ENCODE measurements at regions not wholly inside any gene's neighbourhood (a gene's known extent, or its start where the extent isn't known, plus 50 kb on each side); places are given as distances from the start of the nearest gene placed in this dataset.
"Not testable (repeated sequence)": the region's sequence is repeated elsewhere in the genome, so short reads cannot be mapped to it uniquely, and the experiment has no call there.

DNA sequence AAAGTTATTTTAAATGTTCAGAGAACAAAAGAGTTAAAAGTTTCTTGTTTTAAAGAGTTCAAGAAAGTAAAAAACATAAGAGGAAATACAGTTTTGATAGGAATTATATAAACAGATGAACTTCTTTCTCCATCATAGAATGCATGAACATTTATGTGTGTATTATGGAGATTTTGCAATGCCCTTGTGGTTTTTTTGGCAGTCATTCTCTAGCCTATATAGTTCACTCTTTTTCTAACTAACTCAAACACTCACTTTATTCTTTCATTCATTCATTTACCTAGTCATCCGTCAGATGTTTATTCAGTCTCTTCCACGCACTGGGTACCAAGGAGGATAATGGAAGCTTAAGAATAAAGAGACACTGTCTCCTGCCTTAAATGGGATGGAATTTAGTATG lies 195.9 kb upstream of the VLDLR start:
- intact Hi-C loops (cut with DNase I, micrococcal nuclease): no loop called here
- Mint-ChIP-seq H3K4me3 (no peak overlapping the region), H3K4me1 (ENCODE audit: low read depth) (no peaks in the 10 kb centered on the region), H3K27me3 (peaks cover 4% of the 10 kb centered on the region), H3K9me3 (no peaks in the 10 kb centered on the region), H3K27ac (no peak overlapping the region), H3K36me3 (ENCODE audit: low read depth) (no peaks in the 10 kb centered on the region)
- CTCF ChIA-PET: no interaction called here
- TF ChIP-seq, protein P1, sequence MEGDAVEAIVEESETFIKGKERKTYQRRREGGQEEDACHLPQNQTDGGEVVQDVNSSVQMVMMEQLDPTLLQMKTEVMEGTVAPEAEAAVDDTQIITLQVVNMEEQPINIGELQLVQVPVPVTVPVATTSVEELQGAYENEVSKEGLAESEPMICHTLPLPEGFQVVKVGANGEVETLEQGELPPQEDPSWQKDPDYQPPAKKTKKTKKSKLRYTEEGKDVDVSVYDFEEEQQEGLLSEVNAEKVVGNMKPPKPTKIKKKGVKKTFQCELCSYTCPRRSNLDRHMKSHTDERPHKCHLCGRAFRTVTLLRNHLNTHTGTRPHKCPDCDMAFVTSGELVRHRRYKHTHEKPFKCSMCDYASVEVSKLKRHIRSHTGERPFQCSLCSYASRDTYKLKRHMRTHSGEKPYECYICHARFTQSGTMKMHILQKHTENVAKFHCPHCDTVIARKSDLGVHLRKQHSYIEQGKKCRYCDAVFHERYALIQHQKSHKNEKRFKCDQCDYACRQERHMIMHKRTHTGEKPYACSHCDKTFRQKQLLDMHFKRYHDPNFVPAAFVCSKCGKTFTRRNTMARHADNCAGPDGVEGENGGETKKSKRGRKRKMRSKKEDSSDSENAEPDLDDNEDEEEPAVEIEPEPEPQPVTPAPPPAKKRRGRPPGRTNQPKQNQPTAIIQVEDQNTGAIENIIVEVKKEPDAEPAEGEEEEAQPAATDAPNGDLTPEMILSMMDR (IDR thresholded peaks at IDR 0.05): no peak
- no peak overlapping the region for H3K27ac ChIP-seq (ENCODE audit: low read depth in 1 of 2, low read length in 2 of 2)
- no peaks in the 10 kb centered on the region for H3K36me3 ChIP-seq (ENCODE audit: insufficient read depth, low read length)
- ATAC-seq (ENCODE audit: poor library complexity) (no peak), DNase-seq (no peak)
- no peak overlapping the region for H3K4me3 ChIP-seq (ENCODE audit: low read length)
- H3K4me1 ChIP-seq (ENCODE audit: insufficient read depth, low read length): no peaks in the 10 kb centered on the region
- H3K27me3 ChIP-seq (ENCODE audit: control insufficient read depth in 1 of 2, insufficient read depth in 2 of 2, low read length in 2 of 2): no peaks in the 10 kb centered on the region
- H3K9me3 ChIP-seq (ENCODE audit: control insufficient read depth in 1 of 2, insufficient read depth in 1 of 2, low read length in 2 of 2): no peaks in the 10 kb centered on the region
- POLR2A ChIA-PET: no interaction called here

DNA sequence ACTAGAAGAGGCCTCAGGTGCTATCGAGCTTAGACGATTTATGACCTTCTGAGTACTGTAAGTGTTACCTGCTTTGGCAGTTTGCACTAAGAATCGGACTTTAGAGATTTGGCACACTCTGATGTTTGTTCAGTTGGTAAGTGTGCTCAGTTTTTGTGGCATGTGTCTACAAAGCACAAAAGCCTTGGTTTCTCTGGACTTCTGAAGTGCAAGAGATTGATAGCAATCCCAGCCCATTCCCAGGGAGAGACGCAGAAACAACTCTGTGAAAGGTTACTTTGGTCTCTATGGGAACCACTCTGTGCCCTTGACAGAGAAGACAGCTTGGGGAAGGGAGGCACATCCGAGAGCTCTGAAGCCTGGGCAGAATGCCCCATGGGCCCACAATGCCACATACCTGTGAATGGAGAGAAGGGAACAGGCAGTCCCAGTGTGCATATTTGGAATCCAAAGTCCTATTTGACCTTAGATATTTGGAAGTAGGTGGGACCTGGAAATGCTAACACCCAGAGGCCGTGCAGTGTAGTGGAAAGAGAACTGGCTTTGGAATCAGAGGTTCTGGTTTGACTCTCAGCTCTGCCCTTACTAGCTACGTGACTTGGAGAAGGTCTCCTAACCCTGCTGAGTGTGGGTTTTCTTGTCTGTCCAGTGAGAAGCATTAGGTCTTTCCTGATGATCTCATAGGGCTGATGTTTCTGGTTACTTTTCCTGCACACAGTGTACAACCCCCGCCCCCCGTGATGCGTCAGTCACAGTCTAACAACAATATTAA lies 194.3 kb upstream of the VLDLR start:
- Histone ChIP-seq H3K9me3 (ENCODE audit: control insufficient read depth in 1 of 2, insufficient read depth in 1 of 2, low read length in 2 of 2) (no peaks in the 10 kb centered on the region), H3K36me3 (ENCODE audit: insufficient read depth, low read length) (no peaks in the 10 kb centered on the region), H3K27me3 (ENCODE audit: control insufficient read depth in 1 of 2, insufficient read depth in 2 of 2, low read length in 2 of 2) (no peaks in the 10 kb centered on the region), H3K27ac (ENCODE audit: low read depth in 1 of 2, low read length in 2 of 2) (no peak overlapping the region), H3K4me1 (ENCODE audit: insufficient read depth, low read length) (no peaks in the 10 kb centered on the region), H3K4me3 (ENCODE audit: low read length) (no peak overlapping the region)
- ATAC-seq (ENCODE audit: poor library complexity): no peak
- DNase-seq: no peak
- Mint-ChIP-seq H3K9me3 (no peaks in the 10 kb centered on the region), H3K4me1 (ENCODE audit: low read depth) (no peaks in the 10 kb centered on the region), H3K27me3 (no peaks in the 10 kb centered on the region), H3K27ac (no peak overlapping the region), H3K36me3 (ENCODE audit: low read depth) (no peaks in the 10 kb centered on the region), H3K4me3 (no peak overlapping the region)
- POLR2A ChIA-PET: no interaction called here
- intact Hi-C loops (cut with DNase I, micrococcal nuclease): no loop called here
- CTCF ChIA-PET: no interaction called here
- TF ChIP-seq, protein P1 (IDR thresholded peaks at IDR 0.05): no peak

DNA sequence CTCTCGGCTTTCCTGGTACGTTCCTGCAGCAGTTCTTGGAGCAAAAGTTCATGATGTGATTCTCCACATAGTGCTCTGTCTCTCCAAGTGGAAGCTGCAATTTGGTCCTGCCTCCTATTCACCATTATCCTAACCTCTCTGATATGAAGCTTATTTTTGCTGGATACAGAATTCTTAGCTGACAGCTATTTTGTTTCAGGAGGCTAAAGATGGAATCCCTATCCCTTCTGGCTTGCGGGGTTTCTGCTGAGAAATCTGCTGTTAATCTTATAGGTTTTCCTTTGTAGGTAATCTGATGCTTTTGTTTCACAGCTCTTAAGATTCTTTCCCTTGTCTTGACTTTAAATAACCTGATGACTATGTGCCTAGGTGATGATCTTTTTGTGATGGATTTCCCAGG lies 181.6 kb upstream of the VLDLR start:
- no peak overlapping the region for H3K27ac Mint-ChIP-seq
- ATAC-seq (ENCODE audit: poor library complexity) (no peak), DNase-seq (no peak)
- TF ChIP-seq, protein P1 (IDR thresholded peaks at IDR 0.05): no peak
- no peaks in the 10 kb centered on the region for H3K36me3 Mint-ChIP-seq (ENCODE audit: low read depth)
- no peaks in the 10 kb centered on the region for H3K27me3 ChIP-seq (ENCODE audit: control insufficient read depth in 1 of 2, insufficient read depth in 2 of 2, low read length in 2 of 2)
- H3K36me3 ChIP-seq (ENCODE audit: insufficient read depth, low read length): no peaks in the 10 kb centered on the region
- H3K4me3 Mint-ChIP-seq: no peak overlapping the region
- H3K4me1 Mint-ChIP-seq (ENCODE audit: low read depth): no peaks in the 10 kb centered on the region
- H3K9me3 Mint-ChIP-seq: peaks cover 34% of the 10 kb centered on the region
- no peaks in the 10 kb centered on the region for H3K4me1 ChIP-seq (ENCODE audit: insufficient read depth, low read length)
- H3K27ac ChIP-seq (ENCODE audit: low read depth in 1 of 2, low read length in 2 of 2): no peak overlapping the region
- H3K9me3 ChIP-seq (ENCODE audit: control insufficient read depth in 1 of 2, insufficient read depth in 1 of 2, low read length in 2 of 2): peaks cover 12 to 14% of the 10 kb centered on the region in 2 experiments
- POLR2A ChIA-PET: no interaction called here
- H3K4me3 ChIP-seq (ENCODE audit: low read length): no peak overlapping the region
- H3K27me3 Mint-ChIP-seq: peaks cover 18% of the 10 kb centered on the region
- CTCF ChIA-PET: no interaction called here
- intact Hi-C loops (cut with DNase I, micrococcal nuclease): no loop called here

DNA sequence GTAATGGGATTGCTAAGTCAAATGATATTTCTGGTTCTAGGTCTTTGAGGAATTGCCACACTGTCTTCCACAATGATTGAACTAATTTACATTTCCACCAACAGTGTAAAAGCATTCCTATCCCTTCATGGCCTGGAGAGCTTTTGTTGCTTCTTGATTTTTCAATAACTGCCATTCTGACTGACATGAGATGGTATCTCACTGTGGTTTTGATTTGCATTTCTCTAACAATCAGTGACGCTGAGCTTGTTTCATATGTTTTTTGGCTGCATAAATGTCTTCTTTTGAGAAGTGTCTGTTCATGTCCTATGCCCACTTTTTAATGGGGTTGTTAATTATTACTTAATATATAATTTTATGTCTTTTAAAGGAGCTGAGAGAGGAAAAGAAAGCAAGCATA lies 177.7 kb upstream of the VLDLR start:
- H3K4me1 Mint-ChIP-seq (ENCODE audit: low read depth); intact Hi-C loops (cut with DNase I, micrococcal nuclease); ATAC-seq (ENCODE audit: poor library complexity); CTCF ChIA-PET; H3K27me3 ChIP-seq (ENCODE audit: control insufficient read depth in 1 of 2, insufficient read depth in 2 of 2, low read length in 2 of 2); H3K36me3 Mint-ChIP-seq (ENCODE audit: low read depth); H3K4me3 ChIP-seq (ENCODE audit: low read length); H3K36me3 ChIP-seq (ENCODE audit: insufficient read depth, low read length); H3K27ac Mint-ChIP-seq; H3K4me3 Mint-ChIP-seq; H3K27ac ChIP-seq (ENCODE audit: low read depth in 1 of 2, low read length in 2 of 2); DNase-seq; H3K4me1 ChIP-seq (ENCODE audit: insufficient read depth, low read length); POLR2A ChIA-PET: not testable (repeated sequence)
- peaks cover 22% of the 10 kb centered on the region for H3K9me3 Mint-ChIP-seq
- peaks cover 11 to 14% of the 10 kb centered on the region in 2 experiments for H3K9me3 ChIP-seq (ENCODE audit: control insufficient read depth in 1 of 2, insufficient read depth in 1 of 2, low read length in 2 of 2)
- H3K27me3 Mint-ChIP-seq: peaks cover 18% of the 10 kb centered on the region

Measured in CD4-positive, alpha-beta T cell (primary cell).